HCT116 (cell line): ENCODE measurements at regions not wholly inside any gene's neighbourhood (a gene's known extent, or its start where the extent isn't known, plus 50 kb on each side); places are given as distances from the start of the nearest gene placed in this dataset.

Experiments used
- ATAC-seq: fragments of 200-7000 bp; cut with Tn5 transposase; 2 replicates; pipeline ENCODE4 v1.9.1; 2020; ENCODE audit warnings: mild to moderate bottlenecking, moderate library complexity
- BruUV-seq: library from RNA; stranded (reverse); fragments of 400-500 nt; replicated peaks from 2 replicates; lab custom pipeline; 2021; lab: Mats Ljungman, UMichigan
- CTCF ChIA-PET: fragments of 300-600 bp; sonication (Branson Sonifier 250); formaldehyde crosslinking; loops from one replicate; lab custom pipeline; 2021; ENCODE audit warnings: antibody characterized with exemption; lab: Charles Lee
- POLR2A ChIA-PET: fragments of 300-600, 350-600 bp; sonication (Branson Sonifier 250); formaldehyde crosslinking; loops from one replicate; lab custom pipeline; 2021; ENCODE audit warnings: antibody characterized with exemption; lab: Charles Lee
- RAD21 ChIA-PET, 2 experiments: fragments of 300-600 bp; sonication (Branson Sonifier 250); formaldehyde crosslinking; loops; one replicate each; lab custom pipeline; 2023; ENCODE audit warnings: low total read pairs in 2 of 2; ENCODE audit not compliant: uncharacterized antibody in 2 of 2, unreplicated experiment in 2 of 2, low non-redundant PET in 1 of 2; lab: Charles Lee
- DNase-seq: peaks from one replicate; pipeline ENCODE4 v3.0.0-alpha.2; 2010; ENCODE audit warnings: low read depth, low spot score
- H2AFZ ChIP-seq: fragments of 200-600 bp; shearing (Covaris generic), sonication (generic); 2 replicates; pipeline ENCODE4 v1.6.1; 2017; ENCODE audit warnings: low read depth, mixed run types, mixed read lengths, antibody characterized with exemption, low read length; ENCODE audit not compliant: poor library complexity, severe bottlenecking
- H3K27ac ChIP-seq: 2 replicates; pipeline ENCODE4 v1.5.1; 2012; ENCODE audit warnings: low read depth, low read length
- H3K27me3 ChIP-seq: fragments of 200-600 bp; sonication (generic); 2 replicates; pipeline ENCODE4 v1.6.1; 2016; ENCODE audit warnings: mixed run types, low read length, mixed read lengths; ENCODE audit not compliant: insufficient read depth
- H3K36me3 ChIP-seq, 2 experiments: fragments of 200-500 bp in 1 of 2; fragments of 200-600 bp in 1 of 2; sonication (Bioruptor generic) in 1 of 2; sonication (generic) in 1 of 2; 2 replicates each; pipeline versions ENCODE4 v1.5.1 to v1.6.1; 2014 to 2016; ENCODE audit warnings: low read length in 2 of 2, inconsistent platforms in 1 of 2, mixed read lengths in 1 of 2, mixed run types in 1 of 2; ENCODE audit not compliant: insufficient read depth in 2 of 2, control insufficient read depth in 1 of 2
- H3K4me1 ChIP-seq, 2 experiments: fragments of 200-600 bp in 1 of 2; sonication (generic) in 1 of 2; 2 replicates each; pipeline versions ENCODE4 v1.5.1 to v1.6.1; 2012 to 2017; ENCODE audit warnings: low read length in 2 of 2, inconsistent platforms in 1 of 2, mild to moderate bottlenecking in 1 of 2, mixed read lengths in 1 of 2, mixed run types in 1 of 2, moderate library complexity in 1 of 2; ENCODE audit not compliant: insufficient read depth in 2 of 2, control insufficient read depth in 1 of 2
- H3K4me2 ChIP-seq: fragments of 200-600 bp; sonication (generic); 2 replicates; pipeline ENCODE4 v1.6.1; 2017; ENCODE audit warnings: mixed run types, low read length, mixed read lengths
- H3K4me3 ChIP-seq, 2 experiments: fragments of 200-600 bp in 1 of 2; sonication (generic) in 1 of 2; replicated peaks in 1 of 2; 2 replicates each; pipeline ENCODE4 v1.5.1; 2011 to 2016; ENCODE audit warnings: low read length in 2 of 2, control low read depth in 1 of 2, low read depth in 1 of 2, mild to moderate bottlenecking in 1 of 2, mixed read lengths in 1 of 2, mixed run types in 1 of 2
- H3K79me2 ChIP-seq: fragments of 200-600 bp; sonication (generic); 2 replicates; pipeline ENCODE4 v1.6.1; 2017; ENCODE audit warnings: mild to moderate bottlenecking, mixed run types, low read length, moderate library complexity, mixed read lengths; ENCODE audit not compliant: insufficient read depth
- H3K9ac ChIP-seq: fragments of 200-600 bp; sonication (generic); 2 replicates; pipeline ENCODE4 v1.6.1; 2016; ENCODE audit warnings: low read length, mixed read lengths
- H3K9me2 ChIP-seq: fragments of 200-600 bp; sonication (generic), shearing (Covaris generic); 2 replicates; pipeline ENCODE4 v1.6.1; 2017; ENCODE audit warnings: mixed run types, mild to moderate bottlenecking, moderate library complexity; ENCODE audit not compliant: insufficient read depth
- H3K9me3 ChIP-seq, 2 experiments: fragments of 200-500 bp in 1 of 2; fragments of 200-600 bp in 1 of 2; sonication (Bioruptor generic) in 1 of 2; sonication (generic) in 1 of 2; 2 replicates each; pipeline ENCODE4 v1.6.1; 2014 to 2017; ENCODE audit warnings: low read length in 2 of 2, mixed read lengths in 2 of 2, inconsistent platforms in 1 of 2, low read depth in 1 of 2, mild to moderate bottlenecking in 1 of 2, mixed run types in 1 of 2, moderate library complexity in 1 of 2; ENCODE audit not compliant: control insufficient read depth in 1 of 2, insufficient read depth in 1 of 2
- H4K20me1 ChIP-seq: fragments of 200-600 bp; sonication (generic), shearing (Covaris generic); 2 replicates; pipeline ENCODE4 v1.6.1; 2017; ENCODE audit warnings: mixed run types, mild to moderate bottlenecking, moderate library complexity; ENCODE audit not compliant: insufficient read depth
- ATF3 ChIP-seq: IDR thresholded peaks from 2 replicates; pipeline ENCODE4 v1.6.1; 2012
- CBX3 ChIP-seq: IDR thresholded peaks from 2 replicates; pipeline ENCODE4 v1.6.1; 2012; ENCODE audit warnings: low read depth
- CEBPB ChIP-seq: IDR thresholded peaks from 2 replicates; pipeline ENCODE4 v1.6.1; 2012; ENCODE audit warnings: low read depth
- EGR1 ChIP-seq: IDR thresholded peaks from 2 replicates; pipeline ENCODE4 v1.6.1; 2012; ENCODE audit warnings: low read depth
- ELF1 ChIP-seq: IDR thresholded peaks from 2 replicates; pipeline ENCODE4 v1.6.1; 2012; ENCODE audit warnings: low read depth, borderline replicate concordance
- EZH2 ChIP-seq: fragments of 200-600 bp; sonication (generic); IDR thresholded peaks from 2 replicates; pipeline ENCODE4 v1.6.1; 2017; ENCODE audit warnings: antibody characterized with exemption, mixed run types
- EZH2phosphoT487 ChIP-seq: fragments of 200-600 bp; IDR thresholded peaks from 2 replicates; pipeline ENCODE4 v1.6.1; 2018; ENCODE audit warnings: antibody characterized with exemption, borderline replicate concordance
- FOSL1 ChIP-seq: IDR thresholded peaks from 2 replicates; pipeline ENCODE4 v1.6.1; 2012; ENCODE audit warnings: low read depth
- JUND ChIP-seq: IDR thresholded peaks from 2 replicates; pipeline ENCODE4 v1.6.1; 2012
- MAX ChIP-seq: IDR thresholded peaks from 2 replicates; pipeline ENCODE4 v1.6.1; 2012
- POLR2A ChIP-seq: IDR thresholded peaks from 2 replicates; pipeline ENCODE4 v1.7.0; 2011; ENCODE audit warnings: borderline replicate concordance; ENCODE audit not compliant: insufficient read depth, insufficient read length; ENCODE audit errors: extremely low read depth
- POLR2AphosphoS5 ChIP-seq: IDR thresholded peaks from 2 replicates; pipeline ENCODE4 v1.6.1; 2011; ENCODE audit warnings: mild to moderate bottlenecking, low read depth, low read length, moderate library complexity
- RAD21 ChIP-seq: IDR thresholded peaks from 2 replicates; pipeline ENCODE4 v1.6.1; 2012; ENCODE audit warnings: low read depth, mild to moderate bottlenecking
- REST ChIP-seq: IDR thresholded peaks from 2 replicates; pipeline ENCODE4 v1.6.1; 2012; ENCODE audit warnings: low read depth
- SIN3A ChIP-seq: IDR thresholded peaks from 2 replicates; pipeline ENCODE4 v1.6.1; 2012; ENCODE audit warnings: low read depth
- SP1 ChIP-seq: IDR thresholded peaks from 2 replicates; pipeline ENCODE4 v1.6.1; 2012; ENCODE audit warnings: low read depth
- SRF ChIP-seq: IDR thresholded peaks from 2 replicates; pipeline ENCODE4 v1.6.1; 2012; ENCODE audit warnings: low read depth
- TCF7L2 ChIP-seq: IDR thresholded peaks from 2 replicates; pipeline ENCODE4 v1.7.0; 2011; ENCODE audit warnings: borderline replicate concordance, inconsistent platforms; ENCODE audit not compliant: insufficient read depth, insufficient read length; ENCODE audit errors: extremely low read depth
- YY1 ChIP-seq: IDR thresholded peaks from 2 replicates; pipeline ENCODE4 v1.6.1; 2011; ENCODE audit warnings: low read length, low read depth, moderate library complexity, mild to moderate bottlenecking; ENCODE audit not compliant: insufficient replicate concordance; ENCODE audit errors: extremely low read depth
- ZBTB33 ChIP-seq: IDR thresholded peaks from 2 replicates; pipeline ENCODE4 v1.6.1; 2011; ENCODE audit warnings: mild to moderate bottlenecking, low read length, moderate library complexity; ENCODE audit not compliant: insufficient replicate concordance; ENCODE audit errors: extremely low read depth
- ZFX ChIP-seq: fragments of 450-650 bp; IDR thresholded peaks from 2 replicates; pipeline ENCODE4 v1.6.1; 2017
- ZNF274 ChIP-seq: fragments of 200-500 bp; sonication (Bioruptor generic); IDR thresholded peaks from 2 replicates; pipeline ENCODE4 v1.6.1; 2014; ENCODE audit warnings: mild to moderate bottlenecking, low read depth, low read length, inconsistent platforms
- intact Hi-C: fragments of 100-400 bp; cut with micrococcal nuclease; formaldehyde crosslinking; loops from 2 replicates; pipeline ENCODE4 v1.10.0; 2022

- TF ChIP-seq REST (no peak), CBX3 (peak; percentile 59), POLR2A (no peak), ZNF274 (no peak), ELF1 (no peak)
Measured at GRCh38 chr4:141375855-141376254, 155.2 kb downstream of the ZNF330 start (continued).

DNA sequence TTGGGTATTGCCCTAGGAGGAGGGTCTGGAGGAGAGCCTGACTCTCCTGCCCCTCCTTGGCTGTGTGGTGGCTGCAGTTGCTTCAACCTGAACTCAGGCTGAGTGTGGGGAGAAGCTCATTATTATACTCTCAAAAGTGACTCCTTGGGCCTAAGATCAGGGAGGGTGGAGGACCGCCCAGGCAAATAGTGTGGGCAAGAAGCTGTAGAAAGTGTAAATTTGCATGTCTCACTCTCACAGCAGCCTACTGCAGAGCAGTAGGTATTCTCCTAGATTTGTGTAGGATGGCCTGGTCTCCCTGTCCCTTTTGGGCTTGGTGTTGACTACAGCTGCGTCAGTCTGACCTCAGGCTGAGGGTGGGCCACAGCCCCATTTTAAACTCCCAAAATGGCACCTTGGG is 156.1 kb downstream of the ZNF330 start:
- Histone ChIP-seq H2AFZ (no peak overlapping the region), H3K36me3 (no peaks in the 10 kb centered on the region), H3K4me3 (no peak overlapping the region), H3K9me3 (no peaks in the 10 kb centered on the region), H3K9me2 (no peaks in the 10 kb centered on the region), H3K27ac (no peak overlapping the region), H3K4me1 (peaks cover 0 to 7% of the 10 kb centered on the region in 2 experiments; a peak in 2 of 4 replicates), H4K20me1 (no peaks in the 10 kb centered on the region), H3K79me2 (no peaks in the 10 kb centered on the region), H3K9ac (no peak overlapping the region), H3K4me2 (no peak overlapping the region), H3K27me3 (no peaks in the 10 kb centered on the region)
- ChIA-PET CTCF (no interaction called here), RAD21 (no interaction called here), POLR2A (no interaction called here)
- no TSS peak for BruUV-seq
- intact Hi-C loops, result no loop called here
- no peak for DNase-seq
- ATAC-seq, result no peak
- TF ChIP-seq YY1 (no peak), SRF (no peak), CEBPB (no peak), JUND (no peak), SIN3A (no peak), ZFX (no peak), EZH2 (no peak), ATF3 (no peak), EGR1 (no peak), ZBTB33 (no peak), TCF7L2 (no peak), POLR2A (no peak), FOSL1 (no peak), RAD21 (no peak), ZNF274 (no peak), EZH2phosphoT487 (no peak), SP1 (no peak), POLR2AphosphoS5 (no peak), MAX (no peak)
